ENCODE measurements at regions not wholly inside any gene's neighbourhood (a gene's known extent, or its start where the extent isn't known, plus 50 kb on each side); places are given as distances from the start of the nearest gene placed in this dataset.

GRCh38 chr17:36792849-36793248 lies 144.4 kb upstream of the LHX1 start:
- no peaks in the 10 kb centered on the region for H3F3A ChIP-seq (ENCODE audit: low read length, unreplicated experiment)
- DNase-seq (no peak), ATAC-seq (no peak)
- H2AFZ ChIP-seq (ENCODE audit: low read length): no peak overlapping the region
- intact Hi-C loops (cut with micrococcal nuclease): no loop called here
- no peak overlapping the region for H3K27ac ChIP-seq (ENCODE audit: low read length)
- H3K4me2 ChIP-seq (ENCODE audit: low read length): no peak overlapping the region
- no peaks in the 10 kb centered on the region for H3K79me2 ChIP-seq (ENCODE audit: low read length)
- no peaks in the 10 kb centered on the region for H4K20me1 ChIP-seq (ENCODE audit: low read length)
- H3K4me3 ChIP-seq (ENCODE audit: low read length): no peak overlapping the region
- CTCF ChIA-PET: no interaction called here
- no peak overlapping the region for H3K9ac ChIP-seq (ENCODE audit: low read length)
- no peaks in the 10 kb centered on the region for H3K4me1 ChIP-seq (ENCODE audit: insufficient read depth, low read length)
- POLR2A ChIA-PET (ENCODE audit: unreplicated experiment): no interaction called here
- H3K9me3 ChIP-seq (ENCODE audit: low read length): no peaks in the 10 kb centered on the region
- BruUV-seq (replicated peaks): no TSS peak
- TF ChIP-seq CTCF (conservative IDR thresholded peaks at IDR 0.05; ENCODE audit: low read depth, low read length) (no peak), EZH2 (IDR thresholded peaks at IDR 0.05; ENCODE audit: low read length, unreplicated experiment) (no peak), EZH2phosphoT487 (IDR thresholded peaks at IDR 0.05; ENCODE audit: borderline replicate concordance, low read length) (no peak)
- H3K36me3 ChIP-seq (ENCODE audit: low read depth, low read length): no peaks in the 10 kb centered on the region
- no peaks in the 10 kb centered on the region for H3K9me2 ChIP-seq (replicated peaks; ENCODE audit: low read length)
- H3K27me3 ChIP-seq (ENCODE audit: low read length): no peaks in the 10 kb centered on the region; the same call in 1 of the 2 replicates

GRCh38 chr17:36793976-36794375 lies 143.3 kb upstream of the LHX1 start:
- ATAC-seq (no peak), DNase-seq (no peak)
- no peaks in the 10 kb centered on the region for H3K9me3 ChIP-seq (ENCODE audit: low read length)
- H3K27ac ChIP-seq (ENCODE audit: low read length): no peak overlapping the region
- H3K4me1 ChIP-seq (ENCODE audit: insufficient read depth, low read length): no peaks in the 10 kb centered on the region
- H4K20me1 ChIP-seq (ENCODE audit: low read length): no peaks in the 10 kb centered on the region
- H3K9ac ChIP-seq (ENCODE audit: low read length): no peak overlapping the region
- ChIA-PET CTCF (no interaction called here), POLR2A (ENCODE audit: unreplicated experiment) (no interaction called here)
- TF ChIP-seq CTCF (conservative IDR thresholded peaks at IDR 0.05; ENCODE audit: low read depth, low read length) (no peak), EZH2phosphoT487 (IDR thresholded peaks at IDR 0.05; ENCODE audit: borderline replicate concordance, low read length) (no peak), EZH2 (IDR thresholded peaks at IDR 0.05; ENCODE audit: low read length, unreplicated experiment) (no peak)
- no peak overlapping the region for H3K4me3 ChIP-seq (ENCODE audit: low read length)
- intact Hi-C loops (cut with micrococcal nuclease): no loop called here
- no peaks in the 10 kb centered on the region for H3K79me2 ChIP-seq (ENCODE audit: low read length)
- no peaks in the 10 kb centered on the region for H3K36me3 ChIP-seq (ENCODE audit: low read depth, low read length)
- no peaks in the 10 kb centered on the region for H3K9me2 ChIP-seq (replicated peaks; ENCODE audit: low read length)
- no peaks in the 10 kb centered on the region; the same call in 1 of the 2 replicates for H3K27me3 ChIP-seq (ENCODE audit: low read length)
- H2AFZ ChIP-seq (ENCODE audit: low read length): no peak overlapping the region
- BruUV-seq (replicated peaks): no TSS peak
- H3F3A ChIP-seq (ENCODE audit: low read length, unreplicated experiment): no peaks in the 10 kb centered on the region
- H3K4me2 ChIP-seq (ENCODE audit: low read length): no peak overlapping the region

- CTCF ChIA-PET: no interaction called here
These were observed 129.6 kb upstream of the LHX1 start for GRCh38 chr17:36807496-36808179.

More at GRCh38 chr17:36807496-36808179, 129.6 kb upstream of the LHX1 start:
- Histone ChIP-seq H4K20me1 (ENCODE audit: low read length) (no peaks in the 10 kb centered on the region), H3K4me3 (ENCODE audit: low read length) (no peak overlapping the region), H3K9me2 (replicated peaks; ENCODE audit: low read length) (no peaks in the 10 kb centered on the region), H3K27me3 (ENCODE audit: low read length) (peaks cover 23% of the 10 kb centered on the region), H3K4me2 (ENCODE audit: low read length) (no peak overlapping the region), H3K9me3 (ENCODE audit: low read length) (no peaks in the 10 kb centered on the region), H3K27ac (ENCODE audit: low read length) (no peak overlapping the region), H2AFZ (ENCODE audit: low read length) (no peak overlapping the region), H3K36me3 (ENCODE audit: low read depth, low read length) (no peaks in the 10 kb centered on the region), H3K4me1 (ENCODE audit: insufficient read depth, low read length) (no peaks in the 10 kb centered on the region), H3K9ac (ENCODE audit: low read length) (no peak overlapping the region), H3F3A (ENCODE audit: low read length, unreplicated experiment) (no peaks in the 10 kb centered on the region), H3K79me2 (ENCODE audit: low read length) (no peaks in the 10 kb centered on the region)
- TF ChIP-seq EZH2 (IDR thresholded peaks at IDR 0.05; ENCODE audit: low read length, unreplicated experiment): no peak
- TF ChIP-seq CTCF (conservative IDR thresholded peaks at IDR 0.05; ENCODE audit: low read depth, low read length): no peak
- TF ChIP-seq EZH2phosphoT487 (IDR thresholded peaks at IDR 0.05; ENCODE audit: borderline replicate concordance, low read length): no peak
- POLR2A ChIA-PET (ENCODE audit: unreplicated experiment): no interaction called here
- intact Hi-C loops (cut with micrococcal nuclease): no loop called here
- ATAC-seq (no peak), DNase-seq (no peak)
- BruUV-seq (replicated peaks): no TSS peak
